IMR-90 (cell line): ENCODE measurements at regions not wholly inside any gene's neighbourhood (a gene's known extent, or its start where the extent isn't known, plus 50 kb on each side); places are given as distances from the start of the nearest gene placed in this dataset.

Experiments used
- ATAC-seq: fragments of 200-7000 bp; cut with Tn5 transposase; 2 replicates; pipeline ENCODE4 v1.9.1; 2020; ENCODE audit warnings: low read depth, mild to moderate bottlenecking, moderate library complexity
- BruUV-seq: library from RNA; stranded (reverse); fragments of 400-500 nt; replicated peaks from 2 replicates; lab custom pipeline; 2021; lab: Mats Ljungman, UMichigan
- CTCF ChIA-PET: fragments of 300-600 bp; formaldehyde crosslinking; extraction: SDS; loops from one replicate; lab custom pipeline; 2021; ENCODE audit warnings: antibody characterized with exemption; lab: Yijun Ruan, JAX
- POLR2A ChIA-PET: fragments of 300-600 bp; sonication (Branson Sonifier 250); formaldehyde crosslinking; loops from one replicate; lab custom pipeline; 2022; ENCODE audit warnings: antibody characterized with exemption; ENCODE audit not compliant: unreplicated experiment; lab: Charles Lee
- DNase-seq: peaks from one replicate; pipeline ENCODE4 v3.0.0; 2013
- H2AFZ ChIP-seq: replicated peaks from 2 replicates; pipeline ENCODE3; 2013; ENCODE audit warnings: low read length, mild to moderate bottlenecking; ENCODE audit not compliant: poor library complexity
- H2AK5ac ChIP-seq: 2 replicates; pipeline ENCODE4 v1.6.1; 2013; ENCODE audit warnings: low read depth, low read length, inconsistent platforms
- H2AK9ac ChIP-seq: replicated peaks from 2 replicates; pipeline ENCODE3; 2013; ENCODE audit warnings: mild to moderate bottlenecking, low read depth, low read length, moderate library complexity; ENCODE audit not compliant: poor library complexity
- H2BK120ac ChIP-seq: 2 replicates; pipeline ENCODE4 v1.6.1; 2013; ENCODE audit warnings: low read depth, low read length, inconsistent platforms
- H2BK15ac ChIP-seq: 3 replicates; pipeline ENCODE4 v1.6.1; 2013; ENCODE audit warnings: low read depth, low read length, inconsistent platforms
- H2BK20ac ChIP-seq: 2 replicates; pipeline ENCODE4 v1.6.1; 2013; ENCODE audit warnings: low read depth, mild to moderate bottlenecking, inconsistent platforms, low read length, moderate library complexity
- H2BK5ac ChIP-seq: 2 replicates; pipeline ENCODE4 v1.6.1; 2013; ENCODE audit warnings: mild to moderate bottlenecking, low read depth, low read length, inconsistent platforms; ENCODE audit not compliant: poor library complexity, severe bottlenecking
- H3K14ac ChIP-seq: replicated peaks from 2 replicates; pipeline ENCODE4 v1.6.1; 2013; ENCODE audit warnings: low read depth, low read length, inconsistent platforms
- H3K18ac ChIP-seq: 2 replicates; pipeline ENCODE4 v1.6.1; 2013; ENCODE audit warnings: low read depth, low read length, control low read depth
- H3K23ac ChIP-seq: 2 replicates; pipeline ENCODE4 v1.6.1; 2013; ENCODE audit warnings: low read depth, low read length, inconsistent platforms
- H3K27ac ChIP-seq: 2 replicates; pipeline ENCODE4 v1.5.1; 2013; ENCODE audit warnings: mild to moderate bottlenecking, control low read depth, low read length; ENCODE audit not compliant: insufficient read depth
- H3K27me3 ChIP-seq: 2 replicates; pipeline ENCODE4 v1.6.1; 2013; ENCODE audit warnings: low read length; ENCODE audit not compliant: control insufficient read depth, insufficient read depth
- H3K36me3 ChIP-seq: 2 replicates; pipeline ENCODE4 v1.6.1; 2013; ENCODE audit warnings: low read length, mixed read lengths; ENCODE audit not compliant: control insufficient read depth, insufficient read depth
- H3K4ac ChIP-seq: 2 replicates; pipeline ENCODE4 v1.6.1; 2013; ENCODE audit warnings: low read depth, low read length, inconsistent platforms
- H3K4me1 ChIP-seq: 2 replicates; pipeline ENCODE4 v1.6.1; 2013; ENCODE audit warnings: low read length, mixed read lengths; ENCODE audit not compliant: control insufficient read depth, insufficient read depth
- H3K4me2 ChIP-seq: 2 replicates; pipeline ENCODE4 v1.6.1; 2013; ENCODE audit warnings: low read depth, mild to moderate bottlenecking, control low read depth, low read length, moderate library complexity
- H3K4me3 ChIP-seq: 2 replicates; pipeline ENCODE4 v1.5.1; 2013; ENCODE audit warnings: low read depth, mild to moderate bottlenecking, control low read depth, low read length, moderate library complexity; ENCODE audit not compliant: insufficient read depth
- H3K56ac ChIP-seq: 2 replicates; pipeline ENCODE4 v1.6.1; 2013; ENCODE audit warnings: low read length, inconsistent platforms; ENCODE audit not compliant: insufficient read depth; ENCODE audit errors: extremely low read depth
- H3K79me1 ChIP-seq, 2 experiments: 2 replicates each; pipeline ENCODE4 v1.6.1; 2013; ENCODE audit warnings: low read length in 2 of 2, inconsistent platforms in 1 of 2, low read depth in 1 of 2
- H3K9ac ChIP-seq: 2 replicates; pipeline ENCODE4 v1.6.1; 2013; ENCODE audit warnings: low read depth, low read length, control low read depth
- H3K9me1 ChIP-seq: 2 replicates; pipeline ENCODE4 v1.6.1; 2013; ENCODE audit warnings: low read length, inconsistent platforms; ENCODE audit not compliant: insufficient read depth
- H3K9me3 ChIP-seq: 2 replicates; pipeline ENCODE4 v1.6.1; 2013; ENCODE audit warnings: low read length; ENCODE audit not compliant: control insufficient read depth, insufficient read depth
- H4K20me1 ChIP-seq: 2 replicates; pipeline ENCODE4 v1.6.1; 2013; ENCODE audit warnings: low read length, inconsistent platforms; ENCODE audit not compliant: insufficient read depth
- H4K5ac ChIP-seq: 2 replicates; pipeline ENCODE4 v1.6.1; 2013; ENCODE audit warnings: mild to moderate bottlenecking, low read depth, low read length, control low read depth
- H4K8ac ChIP-seq, 2 experiments: 2 replicates each; pipeline ENCODE4 v1.6.1; 2013; ENCODE audit warnings: low read depth in 2 of 2, low read length in 2 of 2, control low read depth in 1 of 2, inconsistent platforms in 1 of 2
- H4K91ac ChIP-seq: 2 replicates; pipeline ENCODE4 v1.6.1; 2013; ENCODE audit warnings: low read depth, low read length, inconsistent platforms; ENCODE audit not compliant: insufficient read depth
- CEBPB ChIP-seq: IDR thresholded peaks from 2 replicates; pipeline ENCODE4 v1.6.1; 2012; ENCODE audit warnings: low read depth, low read length, improper control_type of control experiment
- CHD1 ChIP-seq: IDR thresholded peaks from 2 replicates; pipeline ENCODE4 v1.6.1; 2012; ENCODE audit warnings: low read depth, low read length, improper control_type of control experiment
- WGBS, 2 experiments: methylation state at CpG; one replicate each; pipeline versions ENCODE4 v1.1.5 to v1.1.7; 2013; ENCODE audit warnings: missing lambda C conversion rate in 2 of 2; ENCODE audit not compliant: insufficient read length in 1 of 2; ENCODE audit errors: extremely low coverage in 2 of 2; 5-methylcytosine and 5-hydroxymethylcytosine counted together
- dilution Hi-C: fragments of 300-500 bp; cut with HindIII; formaldehyde crosslinking; loops from one replicate; pipeline ENCODE4 v1.14.3; 2018; ENCODE audit warnings: low sequenced_read_pairs; ENCODE audit not compliant: unreplicated experiment
- in situ Hi-C: fragments of 300-500 bp; cut with MboI; formaldehyde crosslinking; loops from 3 replicates; pipeline ENCODE4 v1.14.3; 2019; ENCODE audit warnings: low sequenced_read_pairs, inconsistent platforms, mixed read lengths
- intact Hi-C: fragments of 100-400 bp; cut with micrococcal nuclease; formaldehyde crosslinking; loops from 2 replicates; pipeline ENCODE4 v1.10.0; 2022

GRCh38 chr4:58734030-58734674 is 1624.0 kb upstream of the IGFBP7 start:
- Histone ChIP-seq H4K91ac (no peak overlapping the region), H3K9me3 (no peaks in the 10 kb centered on the region), H3K18ac (no peak overlapping the region), H3K14ac (no peak overlapping the region), H2BK20ac (no peak overlapping the region), H3K4ac (no peak overlapping the region), H2AFZ (no peak overlapping the region), H3K27ac (no peak overlapping the region), H3K27me3 (no peaks in the 10 kb centered on the region), H3K79me1 (no peaks in the 10 kb centered on the region), H3K4me1 (no peaks in the 10 kb centered on the region), H2AK9ac (no peak overlapping the region), H3K4me3 (no peak overlapping the region), H2BK5ac (no peak overlapping the region), H3K4me2 (no peak overlapping the region), H2AK5ac (no peak overlapping the region), H2BK120ac (no peak overlapping the region), H3K56ac (no peak overlapping the region), H4K20me1 (no peaks in the 10 kb centered on the region), H4K8ac (no peak overlapping the region), H3K36me3 (no peaks in the 10 kb centered on the region), H2BK15ac (no peak overlapping the region), H3K9ac (no peak overlapping the region), H4K5ac (no peak overlapping the region), H3K9me1 (no peaks in the 10 kb centered on the region), H3K23ac (no peak overlapping the region)
- BruUV-seq = no TSS peak
- ChIA-PET CTCF (no interaction called here), POLR2A (no interaction called here)
- DNase-seq (peak; percentile 0), ATAC-seq (no peak)
- WGBS, 2 experiments = no CpG with 5 or more reads among the region's 1 CpG
- dilution Hi-C loops = no loop called here
- TF ChIP-seq CEBPB (peak; percentile 70), CHD1 (no peak)
- intact Hi-C loops = no loop called here
- in situ Hi-C loops = no loop called here
